Gastrocnemius medialis (tissue), 4 donors: ENCODE measurements at regions not wholly inside any gene's neighbourhood (a gene's known extent, or its start where the extent isn't known, plus 50 kb on each side); places are given as distances from the start of the nearest gene placed in this dataset.

Experiments used
- ATAC-seq, 2 donors: fragments of 150-250 bp; one replicate each; pipeline ENCODE4 v1.9.1; 2016
- DNase-seq, 2 donors: peaks; one replicate each; pipeline ENCODE4 v3.0.0-alpha.2; 2019
- H3K27ac ChIP-seq, 4 donors: fragments of 200-600 bp; sonication (generic); 1 replicate in 1 of 4; 2 replicates in 3 of 4; pipeline ENCODE4 v1.5.1; 2016 to 2018; ENCODE audit warnings: mild to moderate bottlenecking in 2 of 4, moderate library complexity in 1 of 4
- H3K27me3 ChIP-seq, 3 donors: fragments of 200-600 bp; sonication (generic) in 2 of 3; 1 replicate in 1 of 3; 2 replicates in 2 of 3; pipeline versions ENCODE4 v1.5.1 to v1.6.0; 2016 to 2019; ENCODE audit warnings: mild to moderate bottlenecking in 1 of 3, moderate library complexity in 1 of 3
- H3K36me3 ChIP-seq, 2 donors: fragments of 200-600 bp; sonication (generic) in 1 of 2; one replicate each; pipeline ENCODE4 v1.5.1; 2017 to 2018
- H3K4me1 ChIP-seq, 2 donors: fragments of 200-600 bp; sonication (generic) in 1 of 2; one replicate each; pipeline ENCODE4 v1.5.1; 2016 to 2017; ENCODE audit warnings: mild to moderate bottlenecking in 2 of 2
- H3K4me3 ChIP-seq, 4 donors: fragments of 200-600 bp; sonication (generic) in 3 of 4; 1 replicate in 1 of 4; 2 replicates in 3 of 4; pipeline ENCODE4 v1.5.1; 2016 to 2019; ENCODE audit warnings: mild to moderate bottlenecking in 2 of 4
- H3K9me3 ChIP-seq, 3 donors: fragments of 200-600 bp; sonication (generic) in 2 of 3; 1 replicate in 1 of 3; 2 replicates in 2 of 3; pipeline ENCODE4 v1.5.1; 2016 to 2019
- POLR2A ChIP-seq, 2 donors: fragments of 450-650 bp; IDR thresholded peaks; one replicate each; pipeline ENCODE4 v1.6.1; 2017; ENCODE audit warnings: antibody characterized with exemption in 2 of 2, mild to moderate bottlenecking in 2 of 2, moderate library complexity in 2 of 2
- in situ Hi-C, 4 donors: fragments of 200-750 bp; cut with MboI; loops; one replicate each; pipeline versions ENCODE4 v1.15.0 to v1.8.0; 2017; ENCODE audit warnings: low sequenced_read_pairs in 4 of 4
- intact Hi-C: fragments of 100-400 bp; cut with DNase I; formaldehyde crosslinking; loops from one replicate; pipeline ENCODE4 v1.15.1; 2023; ENCODE audit warnings: low total_unique reads
- TF ChIP-seq, protein P1 (sequence below), 5 experiments: fragments of 450-650 bp in 3 of 5; fragments of 200-600 bp in 2 of 5; sonication (generic) in 2 of 5; IDR thresholded peaks in 4 of 5; conservative IDR thresholded peaks in 1 of 5; 1 replicate in 4 of 5; 2 replicates in 1 of 5; pipeline ENCODE4 v1.5.1; 2016 to 2019; ENCODE audit warnings: antibody characterized with exemption in 5 of 5, mild to moderate bottlenecking in 3 of 5, moderate library complexity in 3 of 5

DNA sequence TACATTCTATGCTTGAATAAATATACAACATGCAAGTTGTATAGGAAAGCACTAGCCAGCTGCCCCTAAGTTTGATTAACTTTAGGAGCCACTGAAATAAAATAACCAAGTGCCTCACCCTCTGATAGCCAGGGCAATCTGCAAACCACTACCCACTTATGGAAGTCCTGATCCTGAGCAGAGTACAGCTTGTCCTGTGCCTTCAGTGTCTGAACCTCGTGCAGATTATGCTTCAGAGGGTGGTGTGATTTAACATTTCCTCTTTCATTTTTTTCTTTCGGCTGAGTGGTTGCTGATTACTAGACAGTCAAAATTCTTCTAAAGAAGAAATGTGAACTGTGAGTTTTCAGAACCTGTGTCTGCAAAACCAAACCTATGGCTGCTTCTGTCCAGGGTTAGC is 327.7 kb downstream of the PIK3R1 start:
- no peak for TF ChIP-seq POLR2A (IDR thresholded peaks at IDR 0.05)
- TF ChIP-seq, protein P1, sequence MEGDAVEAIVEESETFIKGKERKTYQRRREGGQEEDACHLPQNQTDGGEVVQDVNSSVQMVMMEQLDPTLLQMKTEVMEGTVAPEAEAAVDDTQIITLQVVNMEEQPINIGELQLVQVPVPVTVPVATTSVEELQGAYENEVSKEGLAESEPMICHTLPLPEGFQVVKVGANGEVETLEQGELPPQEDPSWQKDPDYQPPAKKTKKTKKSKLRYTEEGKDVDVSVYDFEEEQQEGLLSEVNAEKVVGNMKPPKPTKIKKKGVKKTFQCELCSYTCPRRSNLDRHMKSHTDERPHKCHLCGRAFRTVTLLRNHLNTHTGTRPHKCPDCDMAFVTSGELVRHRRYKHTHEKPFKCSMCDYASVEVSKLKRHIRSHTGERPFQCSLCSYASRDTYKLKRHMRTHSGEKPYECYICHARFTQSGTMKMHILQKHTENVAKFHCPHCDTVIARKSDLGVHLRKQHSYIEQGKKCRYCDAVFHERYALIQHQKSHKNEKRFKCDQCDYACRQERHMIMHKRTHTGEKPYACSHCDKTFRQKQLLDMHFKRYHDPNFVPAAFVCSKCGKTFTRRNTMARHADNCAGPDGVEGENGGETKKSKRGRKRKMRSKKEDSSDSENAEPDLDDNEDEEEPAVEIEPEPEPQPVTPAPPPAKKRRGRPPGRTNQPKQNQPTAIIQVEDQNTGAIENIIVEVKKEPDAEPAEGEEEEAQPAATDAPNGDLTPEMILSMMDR (IDR thresholded peaks at IDR 0.05 in 4 of 5, conservative IDR thresholded peaks at IDR 0.05 in 1 of 5) = no peak
- in situ Hi-C loops = no loop called here
- Histone ChIP-seq H3K27me3 (no peaks in the 10 kb centered on the region), H3K36me3 (no peaks in the 10 kb centered on the region), H3K4me3 (no peak overlapping the region), H3K27ac (no peak overlapping the region), H3K4me1 (no peaks in the 10 kb centered on the region), H3K9me3 (no peaks in the 10 kb centered on the region)
- DNase-seq (no peak), ATAC-seq (no peak)
- intact Hi-C loops = no loop called here

DNA sequence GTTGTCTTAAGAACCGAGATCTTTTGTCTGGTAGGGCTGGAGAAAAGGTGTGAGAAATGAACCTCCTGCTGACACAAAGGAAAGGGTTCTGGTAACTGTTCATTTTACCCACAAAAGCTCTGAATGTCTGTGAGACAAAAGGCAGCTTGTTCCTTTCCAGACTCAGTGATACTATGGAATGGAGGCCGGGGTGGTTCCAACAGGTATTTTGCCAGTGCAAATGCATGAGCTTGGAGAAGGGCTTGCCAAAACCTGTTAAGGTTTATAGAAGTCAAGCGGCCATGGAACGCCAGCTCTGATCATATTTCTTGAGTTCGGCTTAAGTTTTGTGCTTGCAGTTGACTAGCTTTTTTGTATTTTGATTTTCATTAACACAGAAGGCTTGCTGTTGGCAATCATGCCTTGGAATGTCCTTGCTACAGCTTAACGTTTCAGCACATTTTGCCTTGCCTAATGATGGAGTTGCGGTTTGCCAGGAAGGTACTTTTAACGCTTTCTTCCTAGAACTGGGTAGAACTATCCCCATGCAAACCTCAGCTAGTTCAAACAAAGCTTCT is 328.6 kb downstream of the PIK3R1 start:
- no peaks in the 10 kb centered on the region for H3K27me3 ChIP-seq
- H3K27ac ChIP-seq = no peak overlapping the region
- no peak for DNase-seq
- intact Hi-C loops = no loop called here
- TF ChIP-seq, protein P1 (IDR thresholded peaks at IDR 0.05 in 4 of 5, conservative IDR thresholded peaks at IDR 0.05 in 1 of 5) = no peak
- no peak for TF ChIP-seq POLR2A (IDR thresholded peaks at IDR 0.05)
- H3K4me3 ChIP-seq = no peak overlapping the region
- H3K9me3 ChIP-seq = no peaks in the 10 kb centered on the region
- no peaks in the 10 kb centered on the region for H3K4me1 ChIP-seq
- H3K36me3 ChIP-seq = no peaks in the 10 kb centered on the region
- ATAC-seq = no peak
- in situ Hi-C loops = no loop called here

DNA sequence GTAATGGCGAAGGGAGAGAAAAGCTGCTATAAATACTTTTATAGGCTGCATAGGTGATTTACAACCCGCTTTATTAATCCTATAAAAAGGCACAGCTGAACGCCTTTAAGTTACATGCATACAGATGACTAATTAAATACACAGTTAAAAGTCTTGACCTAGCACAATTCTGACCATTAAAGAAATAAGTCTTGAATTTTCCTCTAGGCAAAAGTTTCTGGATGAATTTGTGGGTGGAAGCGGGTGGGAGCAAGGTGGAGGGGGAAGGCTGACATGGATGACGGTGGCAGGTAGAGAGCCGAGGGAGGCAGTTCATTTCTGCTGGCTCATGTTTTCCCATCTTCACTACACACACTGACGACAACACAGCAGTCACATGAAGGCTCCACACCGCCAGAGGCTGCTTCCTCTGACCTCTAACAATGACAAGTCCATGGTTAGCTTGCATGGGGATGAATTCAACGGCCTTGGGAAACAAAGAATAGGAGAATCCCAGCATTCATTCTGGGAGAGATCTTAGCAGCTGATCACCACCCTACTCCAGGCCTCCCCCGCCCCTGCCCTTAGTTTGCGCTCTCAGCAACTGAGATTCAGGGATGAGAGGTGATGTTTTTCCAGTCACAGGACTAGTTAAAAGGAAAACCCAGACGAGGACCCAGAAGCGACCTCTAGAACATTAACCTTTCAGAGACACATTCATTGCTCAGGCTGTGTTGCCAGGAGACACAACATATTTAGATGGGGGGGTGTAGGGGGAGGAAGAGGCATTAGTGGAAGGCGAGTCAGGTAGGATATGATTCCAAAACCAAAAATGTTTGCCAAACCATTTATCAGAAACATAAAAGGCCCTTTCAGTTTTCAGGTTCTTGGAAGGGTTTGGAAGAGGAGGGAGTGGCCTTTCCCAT is 329.3 kb downstream of the PIK3R1 start:
- Histone ChIP-seq H3K27me3 (no peaks in the 10 kb centered on the region), H3K4me3 (no peak overlapping the region), H3K4me1 (no peaks in the 10 kb centered on the region), H3K9me3 (no peaks in the 10 kb centered on the region), H3K27ac (no peak overlapping the region), H3K36me3 (no peaks in the 10 kb centered on the region)
- DNase-seq = no peak
- in situ Hi-C loops = no loop called here
- intact Hi-C loops = no loop called here
- TF ChIP-seq, protein P1 (IDR thresholded peaks at IDR 0.05 in 4 of 5, conservative IDR thresholded peaks at IDR 0.05 in 1 of 5) = no peak
- TF ChIP-seq POLR2A (IDR thresholded peaks at IDR 0.05) = no peak
- no peak for ATAC-seq

DNA sequence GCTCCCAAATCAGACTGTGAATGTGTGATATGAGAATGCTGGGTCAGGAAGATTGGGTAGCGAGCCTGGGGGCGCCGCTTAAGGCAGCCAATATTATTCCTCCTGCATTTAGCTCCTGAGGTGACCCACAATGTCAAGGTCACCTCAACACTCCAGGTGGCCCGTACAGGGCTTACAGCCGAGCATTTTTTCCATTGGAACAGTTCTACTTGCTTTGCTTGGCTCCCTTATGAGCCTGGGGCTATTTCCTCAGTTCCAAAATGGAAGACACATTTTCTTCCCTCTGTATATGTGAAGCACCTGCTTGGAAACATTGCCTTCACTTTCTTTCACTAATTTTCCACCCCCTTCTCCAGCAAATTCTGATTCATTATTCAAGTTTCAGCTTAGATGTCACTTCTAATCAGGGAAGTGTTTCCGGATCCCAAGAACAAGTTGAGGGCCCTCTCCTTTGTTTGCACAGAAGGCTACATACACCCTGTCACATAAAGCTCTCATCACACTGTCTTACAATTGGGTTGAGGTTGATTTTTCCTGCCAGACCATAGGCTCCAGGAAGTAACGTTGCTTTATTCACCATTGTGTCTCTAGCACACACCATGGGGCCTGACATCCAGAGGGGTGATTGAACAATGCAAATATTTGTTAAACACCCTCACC is 330.2 kb downstream of the PIK3R1 start:
- TF ChIP-seq, protein P1 (IDR thresholded peaks at IDR 0.05 in 4 of 5, conservative IDR thresholded peaks at IDR 0.05 in 1 of 5) = no peak
- no peak for TF ChIP-seq POLR2A (IDR thresholded peaks at IDR 0.05)
- Histone ChIP-seq H3K4me1 (no peaks in the 10 kb centered on the region), H3K4me3 (no peak overlapping the region), H3K9me3 (no peaks in the 10 kb centered on the region), H3K27ac (no peak overlapping the region), H3K36me3 (no peaks in the 10 kb centered on the region), H3K27me3 (no peaks in the 10 kb centered on the region)
- in situ Hi-C loops (no loop called here), intact Hi-C loops (no loop called here)
- DNase-seq = no peak
- no peak for ATAC-seq
